HG03342 (cell line): ENCODE measurements at regions not wholly inside any gene's neighbourhood (a gene's known extent, or its start where the extent isn't known, plus 50 kb on each side); places are given as distances from the start of the nearest gene placed in this dataset.
"Not testable (repeated sequence)": the region's sequence is repeated elsewhere in the genome, so short reads cannot be mapped to it uniquely, and the experiment has no call there.

Source experiments
- ATAC-seq: cut with Tn5 transposase; IDR thresholded peaks from one replicate; pipeline ENCODE4 v1.9.1; 2021; ENCODE audit warnings: mild to moderate bottlenecking, moderate library complexity; ENCODE audit not compliant: unreplicated experiment

DNA sequence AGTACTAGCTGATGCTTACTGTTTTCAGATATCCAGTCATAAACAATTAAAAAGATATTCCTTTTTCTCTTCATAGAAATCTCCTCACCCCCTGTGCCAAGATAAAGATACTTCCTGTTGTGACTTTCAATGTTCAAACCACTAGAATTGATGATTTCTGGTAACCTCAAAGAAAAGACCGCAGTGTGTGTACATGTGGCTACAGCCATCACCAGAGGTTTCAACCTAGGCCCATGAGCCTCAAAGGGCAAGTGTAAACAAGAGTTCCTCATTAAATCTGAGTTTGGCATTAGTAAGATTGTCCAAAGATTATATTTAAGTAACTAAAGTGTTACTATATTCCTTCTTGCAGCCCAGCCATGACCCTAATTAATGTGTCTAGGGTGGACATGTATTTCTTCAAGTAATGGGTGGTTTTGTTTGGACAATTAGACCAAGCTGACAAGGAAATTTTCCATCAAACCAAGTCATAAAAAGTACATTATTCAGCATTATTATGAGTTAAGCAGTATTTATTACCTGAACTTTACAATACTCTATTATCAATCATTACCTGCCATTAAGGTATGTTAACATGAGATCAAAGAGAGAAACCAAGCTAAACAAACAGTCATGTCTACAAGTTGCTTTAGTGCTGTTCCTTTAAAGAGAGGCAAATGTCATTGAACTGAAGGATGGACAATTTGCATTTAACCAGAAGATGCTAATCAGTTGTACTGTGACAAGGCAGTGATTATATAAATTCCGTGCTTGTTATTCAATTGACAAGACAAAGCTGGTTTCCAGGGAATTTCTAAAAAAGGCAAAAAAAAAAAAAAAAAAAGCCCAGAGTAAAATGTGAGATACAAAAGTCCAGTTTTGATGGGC, 382.7 kb downstream of the LNPK start:
- no peak for ATAC-seq

GRCh38 chr2:175612280-175612679, 389.8 kb downstream of the LNPK start:
- no peak for ATAC-seq

DNA sequence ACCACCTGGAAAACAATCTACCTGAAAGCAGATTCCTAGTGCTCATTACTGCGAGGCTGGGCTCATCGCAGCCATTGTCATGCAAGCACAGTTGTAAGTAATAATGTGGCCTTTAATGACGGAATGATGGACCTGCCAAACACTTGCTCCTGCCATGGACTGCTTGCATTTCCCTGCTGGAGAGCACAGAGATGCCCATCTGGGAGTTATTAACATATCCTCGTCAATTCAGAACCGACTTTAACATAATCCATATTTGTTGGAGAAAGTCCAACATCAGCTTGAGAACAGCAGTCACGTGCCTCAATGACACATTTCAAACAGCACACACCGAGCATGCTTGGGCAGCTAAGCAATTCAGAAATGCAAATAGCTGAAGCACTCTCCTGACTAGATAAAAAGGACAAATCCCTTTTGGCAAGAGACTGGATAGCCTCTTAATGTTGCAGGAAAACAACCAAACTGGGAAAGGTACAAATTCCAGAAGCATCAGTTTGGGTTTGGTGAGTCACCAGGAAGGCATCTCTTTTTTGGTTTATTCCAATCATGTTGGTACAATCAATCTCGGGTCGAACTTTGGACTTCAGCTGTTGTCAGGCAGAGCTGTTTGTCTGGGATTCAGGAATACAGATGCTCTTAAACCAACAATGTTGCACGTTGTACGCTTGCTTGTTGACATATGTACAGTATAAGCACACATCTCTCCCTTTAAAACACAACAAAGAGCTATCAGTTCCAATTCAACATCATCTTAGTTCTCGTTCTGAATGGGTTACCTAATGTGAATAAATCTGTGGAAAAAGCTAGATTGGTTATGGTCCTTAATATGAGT, 395.8 kb downstream of the LNPK start:
- no peak for ATAC-seq

- no peak for ATAC-seq
Observed at GRCh38 chr2:175605640-175606009, 396.4 kb downstream of the LNPK start.

GRCh38 chr2:175601969-175602368, 400.1 kb downstream of the LNPK start:
- no peak for ATAC-seq

GRCh38 chr2:175599966-175600831, 401.9 kb downstream of the LNPK start:
- ATAC-seq = no peak

- no peak for ATAC-seq
Observed at GRCh38 chr2:175597286-175597685, 404.8 kb downstream of the LNPK start.

DNA sequence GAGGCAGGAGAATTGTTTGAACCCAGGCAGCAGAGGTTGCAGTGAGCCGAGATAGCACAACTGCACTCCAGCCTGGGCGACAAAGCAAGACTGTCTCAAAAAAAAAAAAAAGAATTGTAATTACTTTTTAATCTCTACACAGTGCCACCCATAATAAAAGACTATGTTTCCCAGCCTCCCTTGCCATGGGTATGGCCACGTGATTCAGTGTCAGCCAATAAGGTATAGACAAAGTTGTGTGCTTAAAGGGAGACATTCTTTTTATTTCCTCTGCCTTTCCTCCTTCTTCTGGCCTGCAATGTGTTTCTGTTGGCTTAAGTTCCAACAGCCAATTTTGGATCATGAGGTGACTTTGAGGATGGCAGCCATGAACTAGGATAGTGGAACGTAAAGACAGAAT, 406.9 kb downstream of the LNPK start:
- no peak for ATAC-seq

GRCh38 chr2:175593686-175594525, 408.2 kb downstream of the LNPK start:
- ATAC-seq = not testable (repeated sequence)

DNA sequence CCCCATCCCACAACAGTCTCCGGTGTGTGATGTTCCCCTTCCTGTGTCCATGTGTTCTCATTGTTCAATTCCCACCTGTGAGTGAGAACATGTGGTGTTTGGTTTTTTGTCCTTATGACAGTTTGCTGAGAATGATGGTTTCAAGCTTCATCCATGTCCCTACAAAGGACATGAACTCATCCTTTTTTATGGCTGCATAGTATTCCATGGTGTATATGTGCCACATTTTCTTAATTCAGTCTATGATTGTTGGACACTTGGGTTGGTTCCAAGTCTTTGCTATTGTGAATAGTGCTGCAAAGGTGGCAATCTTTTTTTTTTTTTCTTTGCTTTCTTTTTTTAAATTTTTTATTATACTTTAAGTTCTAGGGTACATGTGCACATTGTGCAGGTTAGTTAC, 406.7 kb upstream of the ATP5MC3 start:
- not testable (repeated sequence) for ATAC-seq

DNA sequence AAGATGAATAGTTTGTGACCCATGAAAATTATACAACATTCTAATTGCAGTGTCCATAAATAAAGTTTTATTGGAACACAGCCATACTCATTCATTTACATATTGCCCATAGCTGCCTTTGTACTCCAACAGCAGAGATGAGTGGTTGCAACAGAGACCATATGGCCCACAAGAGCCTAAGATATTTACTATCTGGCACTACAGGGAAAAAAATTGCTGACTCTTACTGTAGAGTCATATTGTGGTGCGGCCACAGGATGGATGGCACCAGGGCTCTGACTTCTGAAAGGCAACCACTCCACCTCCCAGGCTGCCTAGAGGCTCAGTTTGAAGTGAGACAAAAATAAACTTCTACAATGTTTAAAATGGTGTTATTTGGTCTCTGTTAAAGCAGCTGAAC, 404.0 kb upstream of the ATP5MC3 start:
- no peak for ATAC-seq

GRCh38 chr2:175580652-175581051, 399.1 kb upstream of the ATP5MC3 start:
- ATAC-seq = no peak

DNA sequence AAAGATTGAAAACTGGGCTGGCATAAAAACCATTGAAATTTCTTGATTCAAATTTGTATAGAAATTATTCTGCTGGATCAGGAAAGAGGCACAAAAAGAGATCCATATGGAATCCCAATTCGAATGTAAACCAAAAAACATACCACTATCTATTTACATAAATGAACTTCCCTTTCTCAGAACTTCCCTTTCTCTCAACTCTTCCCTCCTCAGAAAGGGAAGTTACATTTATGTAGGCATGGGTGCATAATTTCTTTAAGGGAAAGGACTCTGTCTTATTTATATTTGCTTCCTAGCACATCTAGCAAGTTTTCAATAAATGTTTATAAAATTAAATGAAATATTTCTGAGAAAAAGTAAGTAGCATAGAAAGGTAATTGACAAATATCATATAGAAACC, 398.1 kb upstream of the ATP5MC3 start:
- no peak for ATAC-seq

- ATAC-seq = no peak
Observed at GRCh38 chr2:175577368-175577970, 396.0 kb upstream of the ATP5MC3 start.

DNA sequence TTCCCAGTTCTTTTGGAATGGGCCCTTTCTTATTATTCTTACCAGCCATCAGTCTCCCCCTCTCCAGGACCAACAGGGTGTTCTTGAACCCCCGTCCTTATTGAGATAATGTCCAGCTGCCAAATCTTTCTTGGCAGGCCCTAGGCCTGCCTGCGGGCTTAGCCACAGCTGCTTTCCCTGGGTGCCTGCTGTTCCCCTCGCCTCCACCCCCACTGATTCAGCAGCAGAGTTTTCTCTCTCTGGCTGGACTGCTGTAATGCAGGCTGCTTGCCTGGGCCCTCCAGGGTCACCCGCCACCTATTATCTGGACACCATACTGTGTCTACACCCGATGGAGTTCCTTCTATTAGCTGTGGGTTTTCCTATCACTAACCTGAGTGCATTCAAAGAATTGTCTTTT, 395.4 kb upstream of the ATP5MC3 start:
- ATAC-seq = no peak

DNA sequence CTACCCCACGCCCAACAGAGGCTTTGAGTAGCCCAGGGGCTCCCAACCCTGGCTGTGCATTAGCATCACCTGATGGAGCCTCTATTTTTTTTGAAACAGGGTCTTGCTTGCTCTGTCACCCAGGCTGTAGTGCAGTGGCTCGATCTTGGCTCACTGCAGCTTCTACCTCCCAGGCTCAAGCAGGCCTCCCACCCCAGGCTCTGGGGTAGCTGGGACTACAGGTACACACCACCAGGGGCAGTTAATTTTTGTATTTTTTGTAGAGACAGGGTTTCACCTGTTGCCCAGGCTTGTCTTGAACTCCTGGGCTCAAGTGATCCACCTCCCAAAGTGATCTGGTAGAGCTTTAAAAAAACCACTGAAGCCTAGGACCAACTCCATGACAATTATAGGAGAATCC, 394.8 kb upstream of the ATP5MC3 start:
- ATAC-seq = no peak

- peak; percentile 95 for ATAC-seq
Observed at GRCh38 chr2:175575346-175576258, 394.1 kb upstream of the ATP5MC3 start.

GRCh38 chr2:175574069-175574468, 392.6 kb upstream of the ATP5MC3 start:
- no peak for ATAC-seq
